ENCODE measurements at regions not wholly inside any gene's neighbourhood (a gene's known extent, or its start where the extent isn't known, plus 50 kb on each side); places are given as distances from the start of the nearest gene placed in this dataset.

DNA sequence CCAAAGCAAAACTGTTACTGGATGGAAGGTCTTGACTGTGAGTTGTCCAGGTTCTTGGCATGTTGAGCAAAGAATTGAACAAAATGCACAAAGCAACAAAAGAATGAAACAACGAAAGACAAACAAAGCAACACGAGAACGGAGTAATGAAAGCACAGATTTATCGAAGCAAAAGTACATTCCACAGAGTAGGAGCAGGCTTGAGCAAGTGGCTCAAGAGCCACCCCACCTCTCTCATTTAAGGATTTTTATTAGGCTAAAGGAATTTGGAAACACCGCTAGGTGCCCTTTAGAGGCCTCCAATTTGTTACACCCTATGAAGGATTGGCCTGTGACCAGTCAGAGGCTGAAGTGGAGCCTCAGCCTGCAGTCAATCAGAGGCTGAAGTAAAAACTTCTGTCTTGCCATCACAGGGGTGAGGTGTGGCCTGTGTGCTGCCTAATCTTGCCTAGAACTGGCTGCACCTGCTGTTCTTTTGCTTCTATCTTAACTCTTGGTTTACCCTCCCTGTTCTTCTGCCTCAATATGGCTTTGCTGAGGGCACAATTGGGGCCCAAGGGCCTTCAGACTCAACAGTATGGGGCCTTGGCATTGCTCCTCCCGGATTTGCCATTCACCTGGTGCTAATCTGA lies 59.4 kb upstream of the FTH1 start:
- no peak for DNase-seq

- DNase-seq = peak; percentile 91
These were observed 58.2 kb upstream of the FTH1 start for GRCh38 chr11:62025487-62026105.

DNA sequence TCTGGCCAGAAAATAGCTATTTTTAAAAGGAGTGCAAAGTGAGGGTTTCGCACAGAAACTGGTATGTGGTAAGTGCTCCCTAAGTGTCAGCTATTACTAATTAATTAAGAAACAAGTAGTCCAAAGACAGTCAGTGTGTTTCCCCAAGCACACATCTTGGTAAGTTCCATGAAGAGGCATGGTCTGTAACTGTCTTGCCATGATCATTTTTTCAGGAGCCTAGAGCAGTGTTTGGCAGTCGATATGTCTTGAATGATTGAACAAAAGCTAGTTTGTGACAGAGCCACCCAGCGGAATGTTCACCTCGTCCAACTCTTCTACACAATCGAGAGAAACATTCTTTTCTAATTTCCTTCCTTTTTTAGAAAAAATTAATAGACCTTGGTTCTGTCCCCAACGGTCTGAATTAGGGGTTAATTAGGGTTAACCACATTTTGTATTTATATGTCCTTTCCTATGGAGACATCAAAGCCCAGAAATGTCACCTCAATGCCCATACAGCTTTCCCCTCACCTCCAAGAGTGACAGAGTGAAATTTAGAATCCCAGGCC lies 57.6 kb upstream of the FTH1 start:
- DNase-seq = no peak

DNA sequence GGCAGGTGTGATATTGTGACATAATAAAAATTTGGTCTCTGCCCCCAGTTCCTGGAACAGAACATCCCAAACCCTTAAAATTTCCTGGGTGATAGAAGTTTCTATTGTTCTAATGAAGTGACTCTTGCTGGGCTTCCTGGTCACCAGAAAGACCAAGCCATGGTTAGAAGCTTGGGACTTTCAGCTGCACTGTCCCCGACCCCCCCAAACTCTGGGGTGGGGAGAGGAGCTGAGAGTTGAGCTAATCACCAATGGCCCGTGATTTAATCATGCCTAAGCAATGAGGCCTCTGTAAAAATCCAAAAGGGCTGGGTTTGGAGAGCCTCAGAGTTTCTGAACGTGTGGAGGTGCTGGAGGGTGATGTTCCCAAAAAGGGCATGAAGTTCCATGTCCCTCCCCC lies 54.8 kb upstream of the FTH1 start:
- DNase-seq = no peak

DNA sequence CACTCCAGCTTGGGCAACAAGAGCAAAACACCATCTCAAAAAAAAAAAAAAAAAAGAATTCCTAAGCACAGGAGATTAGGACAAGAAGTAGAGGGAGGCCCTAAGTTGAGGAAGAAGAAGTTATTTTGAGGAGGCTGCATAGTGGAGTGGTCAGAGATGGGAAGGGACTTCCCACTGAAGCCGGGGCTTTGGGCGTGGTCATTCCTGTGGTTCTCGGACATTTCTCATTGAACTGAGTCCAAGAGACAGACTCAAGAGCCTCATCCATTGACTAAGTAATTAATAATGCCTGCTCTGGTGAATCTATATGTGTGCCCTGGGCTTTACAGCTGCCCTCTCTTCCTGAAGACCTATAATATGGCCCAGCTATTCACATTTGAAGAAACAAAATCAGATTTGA lies 53.2 kb upstream of the FTH1 start:
- DNase-seq = no peak

GRCh38 chr11:62018981-62019664 lies 51.7 kb upstream of the FTH1 start:
- no peak for DNase-seq

GRCh38 chr11:62017878-62018655 lies 50.6 kb upstream of the FTH1 start:
- DNase-seq = no peak
